ENCODE measurements at regions not wholly inside any gene's neighbourhood (a gene's known extent, or its start where the extent isn't known, plus 50 kb on each side); places are given as distances from the start of the nearest gene placed in this dataset.

DNA sequence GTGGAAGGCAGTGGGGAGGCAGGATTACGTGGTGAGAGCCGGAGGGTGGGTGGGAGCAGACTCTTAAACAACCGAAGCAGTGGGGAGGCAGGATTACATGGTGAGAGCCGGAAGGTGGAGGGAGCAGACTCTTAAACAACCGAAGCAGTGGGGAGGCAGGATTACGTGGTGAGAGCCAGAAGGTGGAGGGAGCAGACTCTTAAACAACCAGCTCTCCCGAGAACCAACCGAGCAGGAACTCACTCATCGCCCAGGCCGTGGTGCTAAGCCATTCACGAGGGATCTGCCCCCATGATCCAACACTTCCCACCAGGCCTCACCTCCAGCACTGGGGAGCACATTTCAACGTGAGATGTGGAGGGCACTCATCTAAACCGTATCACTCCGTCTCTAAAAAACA, 87.7 kb downstream of the RTP5 start:
- TF ChIP-seq, protein P1, sequence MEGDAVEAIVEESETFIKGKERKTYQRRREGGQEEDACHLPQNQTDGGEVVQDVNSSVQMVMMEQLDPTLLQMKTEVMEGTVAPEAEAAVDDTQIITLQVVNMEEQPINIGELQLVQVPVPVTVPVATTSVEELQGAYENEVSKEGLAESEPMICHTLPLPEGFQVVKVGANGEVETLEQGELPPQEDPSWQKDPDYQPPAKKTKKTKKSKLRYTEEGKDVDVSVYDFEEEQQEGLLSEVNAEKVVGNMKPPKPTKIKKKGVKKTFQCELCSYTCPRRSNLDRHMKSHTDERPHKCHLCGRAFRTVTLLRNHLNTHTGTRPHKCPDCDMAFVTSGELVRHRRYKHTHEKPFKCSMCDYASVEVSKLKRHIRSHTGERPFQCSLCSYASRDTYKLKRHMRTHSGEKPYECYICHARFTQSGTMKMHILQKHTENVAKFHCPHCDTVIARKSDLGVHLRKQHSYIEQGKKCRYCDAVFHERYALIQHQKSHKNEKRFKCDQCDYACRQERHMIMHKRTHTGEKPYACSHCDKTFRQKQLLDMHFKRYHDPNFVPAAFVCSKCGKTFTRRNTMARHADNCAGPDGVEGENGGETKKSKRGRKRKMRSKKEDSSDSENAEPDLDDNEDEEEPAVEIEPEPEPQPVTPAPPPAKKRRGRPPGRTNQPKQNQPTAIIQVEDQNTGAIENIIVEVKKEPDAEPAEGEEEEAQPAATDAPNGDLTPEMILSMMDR (IDR thresholded peaks at IDR 0.05; ENCODE audit: insufficient read depth, low read depth, low read length) = no peak
- no peak for DNase-seq (ENCODE audit: low read depth)
- no peak overlapping the region for H3K4me3 ChIP-seq (ENCODE audit: low read depth, low read length)

DNA sequence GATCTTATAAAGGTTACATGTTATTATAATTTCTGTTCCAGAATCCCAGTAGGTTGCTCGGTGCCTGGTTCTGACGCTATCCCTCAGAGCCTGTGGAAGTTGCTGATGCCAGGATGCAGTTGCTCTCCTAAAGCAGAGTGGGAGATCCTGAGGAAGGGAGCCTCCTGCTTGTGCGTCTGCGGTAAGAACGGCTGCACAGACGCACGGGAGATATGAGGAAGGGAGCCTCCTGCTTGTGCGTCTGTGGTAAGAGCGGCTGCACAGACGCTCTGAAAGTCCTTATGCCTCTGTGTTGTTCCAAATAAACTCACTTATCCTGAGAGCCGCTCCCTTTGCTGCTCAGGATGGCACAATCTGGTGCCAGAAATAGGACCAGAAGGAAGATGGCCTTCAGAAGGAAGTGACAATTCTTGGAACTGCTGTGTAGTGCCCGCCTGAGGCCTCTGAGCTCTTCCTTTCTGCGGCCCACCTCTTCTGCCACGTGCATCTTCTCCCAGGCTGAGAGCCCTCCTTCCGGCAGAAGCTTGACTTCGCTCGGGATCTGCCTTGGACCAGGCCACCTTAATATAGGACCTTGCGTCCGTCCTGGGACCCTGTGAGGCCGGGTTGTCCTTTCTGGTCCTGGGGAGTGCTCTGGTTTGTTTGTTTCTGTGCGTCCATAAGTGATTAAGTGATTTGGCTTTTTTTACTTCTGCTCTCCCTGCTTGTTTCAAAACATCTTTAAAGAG, 89.5 kb downstream of the RTP5 start:
- no peak for DNase-seq (ENCODE audit: low read depth)
- no peak overlapping the region for H3K4me3 ChIP-seq (ENCODE audit: low read depth, low read length)
- TF ChIP-seq, protein P1 (IDR thresholded peaks at IDR 0.05; ENCODE audit: insufficient read depth, low read depth, low read length) = no peak

DNA sequence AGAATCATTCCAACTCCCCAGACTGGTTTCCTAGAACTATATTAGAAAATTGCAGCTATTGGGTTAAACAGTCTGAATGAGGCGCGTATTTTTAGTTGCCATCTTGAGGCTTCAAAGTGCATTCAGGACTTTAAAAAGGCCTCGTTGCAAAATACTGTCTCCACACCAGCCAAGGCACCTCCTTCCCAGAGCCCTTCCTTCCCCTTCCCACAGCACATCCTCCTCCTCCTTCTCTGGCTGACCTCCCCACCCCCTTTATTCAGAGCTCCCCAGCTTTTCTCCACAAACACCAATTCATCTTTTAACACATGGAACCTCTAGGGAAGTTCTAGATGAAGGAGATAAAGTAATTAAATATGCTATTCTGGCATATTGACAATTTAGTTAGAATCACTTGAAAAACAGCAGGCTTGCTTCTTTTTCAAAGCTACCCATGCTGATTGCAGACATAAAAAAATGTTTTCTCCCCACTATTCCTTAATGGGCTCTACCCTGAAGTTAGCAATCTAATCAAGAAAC, 90.3 kb downstream of the RTP5 start:
- TF ChIP-seq, protein P1 (IDR thresholded peaks at IDR 0.05; ENCODE audit: insufficient read depth, low read depth, low read length) = no peak
- H3K4me3 ChIP-seq (ENCODE audit: low read depth, low read length) = no peak overlapping the region

DNA sequence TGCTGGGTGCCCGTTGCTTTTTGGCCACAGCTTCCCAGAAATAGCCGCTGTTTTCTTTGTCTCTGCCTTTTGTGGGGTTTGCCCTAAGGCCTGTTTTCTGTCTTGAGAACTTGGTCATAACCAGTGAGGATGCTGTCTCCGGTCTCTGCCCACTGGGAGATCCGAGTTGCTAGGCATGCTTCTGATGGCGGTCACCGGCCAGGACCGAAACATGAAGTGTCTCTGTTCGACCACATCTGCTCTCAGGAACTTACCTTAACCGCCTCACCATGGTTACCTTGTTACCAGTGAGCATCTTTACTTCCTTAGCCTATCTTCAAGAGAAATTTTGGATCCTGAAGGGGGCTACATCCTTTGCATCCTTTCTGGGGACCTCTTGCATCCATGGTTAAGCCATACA, 91.9 kb downstream of the RTP5 start:
- TF ChIP-seq, protein P1 (IDR thresholded peaks at IDR 0.05; ENCODE audit: insufficient read depth, low read depth, low read length) = no peak
- no peak for DNase-seq (ENCODE audit: low read depth)
- no peak overlapping the region for H3K4me3 ChIP-seq (ENCODE audit: low read depth, low read length)

More for the DNA sequence above, 90.3 kb downstream of the RTP5 start:
- peak; percentile 22 for DNase-seq (ENCODE audit: low read depth)

DNA sequence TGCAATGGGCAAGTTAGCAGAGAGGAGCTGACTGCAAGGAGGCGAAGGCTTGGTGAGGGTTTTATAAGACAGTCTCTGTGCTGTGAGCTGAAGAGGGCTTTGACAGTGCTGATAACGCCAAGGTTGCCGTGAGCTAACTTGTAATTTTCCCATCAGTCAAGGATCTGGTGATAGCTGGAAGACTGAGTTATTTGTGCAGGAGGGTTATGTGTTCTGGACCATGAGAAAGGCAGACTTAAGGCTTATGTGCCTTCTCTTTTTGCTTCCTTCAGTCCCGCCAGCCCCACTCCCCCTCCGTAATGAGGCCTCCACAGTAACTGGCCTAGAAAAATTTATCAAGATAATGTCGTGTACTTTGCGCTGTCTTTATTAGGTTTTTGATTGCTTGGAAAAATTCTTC, 94.6 kb downstream of the RTP5 start:
- peak; percentile 28 for DNase-seq (ENCODE audit: low read depth)

DNA sequence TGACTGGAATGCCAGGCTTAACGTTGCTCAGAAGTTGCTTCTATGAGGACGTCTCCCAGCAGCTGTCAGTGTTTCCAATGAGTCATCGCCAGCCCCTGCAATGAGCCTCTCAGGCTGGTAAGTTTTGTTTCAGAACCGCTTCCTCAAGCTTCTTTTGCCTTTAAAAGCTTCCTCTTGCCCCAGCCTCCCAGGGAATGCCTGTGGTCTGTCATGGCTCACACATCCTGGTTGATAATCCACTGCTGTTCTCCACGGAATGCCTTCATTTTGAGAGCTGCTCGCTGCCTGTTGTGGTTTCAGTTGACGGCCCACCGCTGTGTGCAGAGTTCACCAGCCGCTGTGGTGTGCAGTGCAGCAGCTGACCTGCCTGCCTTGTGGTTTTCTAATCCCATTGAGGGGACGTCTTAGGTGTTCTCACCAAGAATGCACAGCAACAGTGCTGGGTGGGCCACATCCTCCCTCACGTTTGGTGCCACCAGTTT, 96.4 kb downstream of the RTP5 start:
- H3K4me3 ChIP-seq (ENCODE audit: low read depth, low read length) = peak overlapping the region; percentile 16
- DNase-seq (ENCODE audit: low read depth) = peak; percentile 98

More for the DNA sequence above, 94.6 kb downstream of the RTP5 start:
- H3K4me3 ChIP-seq (ENCODE audit: low read depth, low read length) = no peak overlapping the region
- TF ChIP-seq, protein P1 (IDR thresholded peaks at IDR 0.05; ENCODE audit: insufficient read depth, low read depth, low read length) = no peak

More for the DNA sequence above, 96.4 kb downstream of the RTP5 start:
- TF ChIP-seq, protein P1 (IDR thresholded peaks at IDR 0.05; ENCODE audit: insufficient read depth, low read depth, low read length) = no peak

All from fibroblast of villous mesenchyme (primary cell).